ENCODE measurements at regions not wholly inside any gene's neighbourhood (a gene's known extent, or its start where the extent isn't known, plus 50 kb on each side); places are given as distances from the start of the nearest gene placed in this dataset.
"Not testable (repeated sequence)": the region's sequence is repeated elsewhere in the genome, so short reads cannot be mapped to it uniquely, and the experiment has no call there.

- Histone ChIP-seq H3K4me1 (no peaks in the 10 kb centered on the region), H3K36me3 (no peaks in the 10 kb centered on the region), H3K4me3 (no peak overlapping the region), H3K27ac (no peak overlapping the region), H3K9me3 (no peaks in the 10 kb centered on the region), H3K27me3 (no peaks in the 10 kb centered on the region)
- TF ChIP-seq POLR2AphosphoS5 (IDR thresholded peaks at IDR 0.05; ENCODE audit: insufficient read depth in 1 of 2, low read depth in 1 of 2) (no peak), POLR2A (IDR thresholded peaks at IDR 0.05) (no peak), CTCF (IDR thresholded peaks at IDR 0.05) (no peak)
- intact Hi-C loops (cut with DNase I) = no loop called here
- DNase-seq (ENCODE audit: extremely low spot score in 2 of 2) = no peak
Measured at GRCh38 chr4:3605491-3605890, 73.3 kb upstream of the LRPAP1 start.

GRCh38 chr4:3602886-3603645 lies 70.8 kb upstream of the LRPAP1 start:
- H3K27ac ChIP-seq; intact Hi-C loops (cut with DNase I); H3K36me3 ChIP-seq: not testable (repeated sequence)

GRCh38 chr4:3601992-3602391 lies 69.8 kb upstream of the LRPAP1 start:
- no peaks in the 10 kb centered on the region for H3K27me3 ChIP-seq

More at GRCh38 chr4:3602886-3603645, 70.8 kb upstream of the LRPAP1 start:
- H3K9me3 ChIP-seq; H3K4me1 ChIP-seq; DNase-seq (ENCODE audit: extremely low spot score in 2 of 2); H3K4me3 ChIP-seq; H3K27me3 ChIP-seq: not testable (repeated sequence)

GRCh38 chr4:3601108-3601690 lies 69.0 kb upstream of the LRPAP1 start:
- not testable (repeated sequence) for H3K27me3 ChIP-seq

More at GRCh38 chr4:3601992-3602391, 69.8 kb upstream of the LRPAP1 start:
- no peak overlapping the region for H3K4me3 ChIP-seq
- H3K36me3 ChIP-seq = no peaks in the 10 kb centered on the region
- no peak for TF ChIP-seq POLR2AphosphoS5 (IDR thresholded peaks at IDR 0.05; ENCODE audit: insufficient read depth in 1 of 2, low read depth in 1 of 2)
- TF ChIP-seq POLR2A (IDR thresholded peaks at IDR 0.05) = no peak
- TF ChIP-seq CTCF (IDR thresholded peaks at IDR 0.05) = no peak
- H3K9me3 ChIP-seq = no peaks in the 10 kb centered on the region
- no peak overlapping the region for H3K27ac ChIP-seq
- intact Hi-C loops (cut with DNase I) = no loop called here
- H3K4me1 ChIP-seq = no peaks in the 10 kb centered on the region
- DNase-seq (ENCODE audit: extremely low spot score in 2 of 2) = no peak

GRCh38 chr4:3599951-3600350 lies 67.7 kb upstream of the LRPAP1 start:
- Histone ChIP-seq H3K27me3 (no peaks in the 10 kb centered on the region), H3K36me3 (no peaks in the 10 kb centered on the region), H3K4me3 (no peak overlapping the region), H3K27ac (no peak overlapping the region), H3K4me1 (no peaks in the 10 kb centered on the region), H3K9me3 (no peaks in the 10 kb centered on the region)
- TF ChIP-seq CTCF (IDR thresholded peaks at IDR 0.05) (no peak), POLR2A (IDR thresholded peaks at IDR 0.05) (no peak), POLR2AphosphoS5 (IDR thresholded peaks at IDR 0.05; ENCODE audit: insufficient read depth in 1 of 2, low read depth in 1 of 2) (no peak)
- DNase-seq (ENCODE audit: extremely low spot score in 2 of 2) = no peak
- intact Hi-C loops (cut with DNase I) = no loop called here

More at GRCh38 chr4:3601108-3601690, 69.0 kb upstream of the LRPAP1 start:
- DNase-seq (ENCODE audit: extremely low spot score in 2 of 2); H3K4me1 ChIP-seq; H3K27ac ChIP-seq; H3K9me3 ChIP-seq; H3K36me3 ChIP-seq; H3K4me3 ChIP-seq; intact Hi-C loops (cut with DNase I): not testable (repeated sequence)

- DNase-seq (ENCODE audit: extremely low spot score in 2 of 2) = no peak
- TF ChIP-seq POLR2AphosphoS5 (IDR thresholded peaks at IDR 0.05; ENCODE audit: insufficient read depth in 1 of 2, low read depth in 1 of 2) (no peak), POLR2A (IDR thresholded peaks at IDR 0.05) (no peak), CTCF (IDR thresholded peaks at IDR 0.05) (no peak)
- Histone ChIP-seq H3K4me1 (no peaks in the 10 kb centered on the region), H3K4me3 (no peak overlapping the region), H3K36me3 (no peaks in the 10 kb centered on the region), H3K27ac (no peak overlapping the region), H3K27me3 (no peaks in the 10 kb centered on the region), H3K9me3 (no peaks in the 10 kb centered on the region)
- intact Hi-C loops (cut with DNase I) = no loop called here
Measured at GRCh38 chr4:3598695-3599227, 66.5 kb upstream of the LRPAP1 start.

GRCh38 chr4:3597896-3598505 lies 65.8 kb upstream of the LRPAP1 start:
- H3K36me3 ChIP-seq; H3K4me3 ChIP-seq; H3K9me3 ChIP-seq; H3K27ac ChIP-seq; H3K27me3 ChIP-seq; H3K4me1 ChIP-seq; intact Hi-C loops (cut with DNase I); DNase-seq (ENCODE audit: extremely low spot score in 2 of 2): not testable (repeated sequence)

- intact Hi-C loops (cut with DNase I); H3K4me1 ChIP-seq; DNase-seq (ENCODE audit: extremely low spot score in 2 of 2); H3K27me3 ChIP-seq; H3K4me3 ChIP-seq; H3K9me3 ChIP-seq; H3K27ac ChIP-seq; H3K36me3 ChIP-seq: not testable (repeated sequence)
Measured at GRCh38 chr4:3596957-3597733, 64.9 kb upstream of the LRPAP1 start.
